ENCODE measurements at regions not wholly inside any gene's neighbourhood (a gene's known extent, or its start where the extent isn't known, plus 50 kb on each side); places are given as distances from the start of the nearest gene placed in this dataset.

DNA sequence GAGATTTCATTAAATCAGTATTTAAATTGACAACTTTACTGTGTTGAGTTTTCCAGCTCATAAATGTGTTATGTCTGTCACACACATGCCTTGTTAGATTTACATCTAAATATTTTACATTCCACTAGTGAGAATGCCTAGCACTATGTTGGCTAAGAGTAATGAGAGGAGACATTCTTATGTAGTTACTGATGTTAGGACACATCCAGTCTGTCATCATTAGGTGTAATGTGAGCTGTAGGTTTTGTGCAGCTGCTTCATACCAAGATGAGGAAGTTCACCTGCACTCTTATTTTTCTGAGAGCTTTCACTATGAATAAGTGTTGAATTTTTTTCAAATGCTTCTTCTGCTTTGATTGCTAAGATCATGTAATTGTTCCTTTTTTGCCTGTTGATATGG lies 218.0 kb upstream of the IGFBP3 start:
- Histone ChIP-seq H3K27me3 (replicated peaks in 1 of 2; ENCODE audit: control insufficient read depth in 2 of 2, extremely low read depth in 1 of 2, insufficient read depth in 2 of 2, low read length in 1 of 2) (no peaks in the 10 kb centered on the region), H3K4me1 (ENCODE audit: control insufficient read depth in 1 of 2, extremely low read depth in 1 of 2, insufficient read depth in 2 of 2, low read length in 2 of 2) (no peaks in the 10 kb centered on the region), H3K9me3 (no peaks in the 10 kb centered on the region), H3K27ac (ENCODE audit: low read length) (no peak overlapping the region), H3K4me3 (ENCODE audit: control insufficient read depth in 1 of 2, extremely low read depth in 1 of 2, low read length in 1 of 2) (no peak overlapping the region), H3K36me3 (ENCODE audit: control insufficient read depth in 2 of 2, extremely low read depth in 1 of 2, insufficient read depth in 1 of 2, low read length in 1 of 2) (no peaks in the 10 kb centered on the region)
- ATAC-seq (replicated peaks in 1 of 4): no peak
- no peaks in the 10 kb centered on the region for H3K27me3 Mint-ChIP-seq
- no peak overlapping the region for H3K27ac Mint-ChIP-seq
- H3K9me3 Mint-ChIP-seq: no peaks in the 10 kb centered on the region
- H3K36me3 Mint-ChIP-seq: no peaks in the 10 kb centered on the region
- no peak for DNase-seq
- POLR2A ChIA-PET: no interaction called here
- no peak overlapping the region for H3K4me3 Mint-ChIP-seq
- CTCF ChIA-PET: no interaction called here
- H3K4me1 Mint-ChIP-seq: no peaks in the 10 kb centered on the region

GRCh38 chr7:46137725-46138124 lies 216.7 kb upstream of the IGFBP3 start:
- H3K4me1 ChIP-seq (ENCODE audit: control insufficient read depth in 1 of 2, extremely low read depth in 1 of 2, insufficient read depth in 2 of 2, low read length in 2 of 2): no peaks in the 10 kb centered on the region
- no peaks in the 10 kb centered on the region for H3K9me3 Mint-ChIP-seq
- H3K4me1 Mint-ChIP-seq: no peaks in the 10 kb centered on the region
- H3K27ac Mint-ChIP-seq: no peak overlapping the region
- no CpG with 5 or more reads among the region's 3 CpGs for WGBS (ENCODE audit: insufficient coverage)
- no peak overlapping the region for H3K27ac ChIP-seq (ENCODE audit: low read length)
- no peaks in the 10 kb centered on the region for H3K27me3 Mint-ChIP-seq
- no peaks in the 10 kb centered on the region for H3K36me3 Mint-ChIP-seq
- ChIA-PET POLR2A (no interaction called here), CTCF (no interaction called here)
- H3K36me3 ChIP-seq (ENCODE audit: control insufficient read depth in 2 of 2, extremely low read depth in 1 of 2, insufficient read depth in 1 of 2, low read length in 1 of 2): no peaks in the 10 kb centered on the region
- H3K27me3 ChIP-seq (replicated peaks in 1 of 2; ENCODE audit: control insufficient read depth in 2 of 2, extremely low read depth in 1 of 2, insufficient read depth in 2 of 2, low read length in 1 of 2): no peaks in the 10 kb centered on the region
- no peak overlapping the region for H3K4me3 ChIP-seq (ENCODE audit: control insufficient read depth in 1 of 2, extremely low read depth in 1 of 2, low read length in 1 of 2)
- no peaks in the 10 kb centered on the region for H3K9me3 ChIP-seq
- DNase-seq (no peak), ATAC-seq (replicated peaks in 1 of 4) (no peak)
- no peak overlapping the region for H3K4me3 Mint-ChIP-seq

DNA sequence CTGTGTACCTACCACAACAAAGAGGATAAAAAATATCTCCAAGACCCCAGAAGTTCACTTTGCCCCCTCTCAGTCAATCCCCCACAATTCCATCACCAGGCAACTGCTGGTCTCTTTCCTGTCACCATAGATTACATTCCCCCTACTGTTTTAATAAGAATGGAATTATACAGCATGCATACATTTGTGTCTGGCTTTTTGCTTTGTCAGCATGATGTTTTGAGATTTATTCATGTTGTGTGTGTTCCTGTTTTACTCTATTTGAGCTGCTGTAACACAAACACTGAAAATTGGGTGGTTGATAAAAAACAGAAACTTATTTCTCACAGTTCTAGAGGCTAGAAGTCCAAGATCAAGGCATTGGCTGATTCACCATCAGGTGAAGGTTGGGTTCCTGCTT lies 214.5 kb upstream of the IGFBP3 start:
- Mint-ChIP-seq H3K4me3 (no peak overlapping the region), H3K27me3 (no peaks in the 10 kb centered on the region), H3K4me1 (no peaks in the 10 kb centered on the region), H3K9me3 (no peaks in the 10 kb centered on the region), H3K36me3 (no peaks in the 10 kb centered on the region), H3K27ac (no peak overlapping the region)
- ATAC-seq (replicated peaks in 1 of 4): no peak
- no peak overlapping the region for H3K4me3 ChIP-seq (ENCODE audit: control insufficient read depth in 1 of 2, extremely low read depth in 1 of 2, low read length in 1 of 2)
- no peak for DNase-seq
- CTCF ChIA-PET: no interaction called here
- H3K9me3 ChIP-seq: no peaks in the 10 kb centered on the region
- H3K27me3 ChIP-seq (replicated peaks in 1 of 2; ENCODE audit: control insufficient read depth in 2 of 2, extremely low read depth in 1 of 2, insufficient read depth in 2 of 2, low read length in 1 of 2): no peaks in the 10 kb centered on the region
- H3K4me1 ChIP-seq (ENCODE audit: control insufficient read depth in 1 of 2, extremely low read depth in 1 of 2, insufficient read depth in 2 of 2, low read length in 2 of 2): no peaks in the 10 kb centered on the region
- H3K27ac ChIP-seq (ENCODE audit: low read length): no peak overlapping the region
- no peaks in the 10 kb centered on the region for H3K36me3 ChIP-seq (ENCODE audit: control insufficient read depth in 2 of 2, extremely low read depth in 1 of 2, insufficient read depth in 1 of 2, low read length in 1 of 2)
- POLR2A ChIA-PET: no interaction called here

DNA sequence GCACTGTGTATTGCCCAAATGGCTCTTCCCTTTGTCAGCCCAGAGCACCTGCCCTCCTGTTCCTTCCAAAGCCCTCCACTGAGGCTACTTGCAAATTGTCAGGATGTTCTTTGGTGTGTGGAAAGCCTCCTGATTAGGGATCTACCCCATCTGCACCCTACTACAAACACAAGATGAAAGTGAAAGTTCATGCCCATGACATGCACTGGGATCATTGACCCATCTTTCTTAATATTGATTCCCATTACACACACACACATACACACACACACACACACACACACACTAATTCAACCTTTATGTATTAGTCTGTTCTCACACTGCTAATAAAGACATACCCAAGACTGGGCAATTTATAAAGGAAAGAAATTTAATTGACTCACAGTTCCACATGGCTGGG lies 213.7 kb upstream of the IGFBP3 start:
- Mint-ChIP-seq H3K9me3 (no peaks in the 10 kb centered on the region), H3K36me3 (no peaks in the 10 kb centered on the region), H3K4me3 (no peak overlapping the region), H3K4me1 (no peaks in the 10 kb centered on the region), H3K27me3 (no peaks in the 10 kb centered on the region), H3K27ac (no peak overlapping the region)
- DNase-seq (no peak), ATAC-seq (replicated peaks in 1 of 4) (no peak)
- H3K27ac ChIP-seq (ENCODE audit: low read length): no peak overlapping the region
- ChIA-PET CTCF (no interaction called here), POLR2A (no interaction called here)
- no peaks in the 10 kb centered on the region for H3K9me3 ChIP-seq
- H3K36me3 ChIP-seq (ENCODE audit: control insufficient read depth in 2 of 2, extremely low read depth in 1 of 2, insufficient read depth in 1 of 2, low read length in 1 of 2): no peaks in the 10 kb centered on the region
- no peaks in the 10 kb centered on the region for H3K4me1 ChIP-seq (ENCODE audit: control insufficient read depth in 1 of 2, extremely low read depth in 1 of 2, insufficient read depth in 2 of 2, low read length in 2 of 2)
- no peak overlapping the region for H3K4me3 ChIP-seq (ENCODE audit: control insufficient read depth in 1 of 2, extremely low read depth in 1 of 2, low read length in 1 of 2)
- H3K27me3 ChIP-seq (replicated peaks in 1 of 2; ENCODE audit: control insufficient read depth in 2 of 2, extremely low read depth in 1 of 2, insufficient read depth in 2 of 2, low read length in 1 of 2): no peaks in the 10 kb centered on the region

DNA sequence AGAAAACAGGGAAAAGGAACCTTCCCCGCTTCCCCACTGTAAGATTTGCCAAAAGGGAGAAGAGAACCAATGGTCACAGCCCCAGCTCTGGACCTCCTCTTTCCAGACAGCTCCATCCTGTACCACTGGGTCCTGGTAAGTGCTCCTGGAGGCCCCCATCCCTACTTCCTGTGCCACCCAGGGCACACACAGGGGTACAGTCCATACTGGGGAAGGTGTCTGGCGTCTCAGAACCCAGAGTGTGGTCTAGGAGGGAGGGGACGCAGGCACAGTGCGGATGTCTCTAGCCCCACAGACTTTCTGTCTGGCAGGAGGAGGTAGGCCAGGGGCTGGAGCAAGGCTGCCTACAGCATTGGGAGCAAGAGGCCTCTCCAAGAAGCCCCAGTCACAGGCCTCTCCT lies 213.3 kb upstream of the IGFBP3 start:
- Histone ChIP-seq H3K4me1 (ENCODE audit: control insufficient read depth in 1 of 2, extremely low read depth in 1 of 2, insufficient read depth in 2 of 2, low read length in 2 of 2) (no peaks in the 10 kb centered on the region), H3K27me3 (replicated peaks in 1 of 2; ENCODE audit: control insufficient read depth in 2 of 2, extremely low read depth in 1 of 2, insufficient read depth in 2 of 2, low read length in 1 of 2) (no peaks in the 10 kb centered on the region), H3K9me3 (no peaks in the 10 kb centered on the region), H3K36me3 (ENCODE audit: control insufficient read depth in 2 of 2, extremely low read depth in 1 of 2, insufficient read depth in 1 of 2, low read length in 1 of 2) (no peaks in the 10 kb centered on the region), H3K27ac (ENCODE audit: low read length) (no peak overlapping the region), H3K4me3 (ENCODE audit: control insufficient read depth in 1 of 2, extremely low read depth in 1 of 2, low read length in 1 of 2) (no peak overlapping the region)
- no peak for ATAC-seq (replicated peaks in 1 of 4)
- no peaks in the 10 kb centered on the region for H3K27me3 Mint-ChIP-seq
- no peak overlapping the region for H3K27ac Mint-ChIP-seq
- POLR2A ChIA-PET: no interaction called here
- CTCF ChIA-PET: no interaction called here
- H3K9me3 Mint-ChIP-seq: no peaks in the 10 kb centered on the region
- WGBS (ENCODE audit: insufficient coverage): 81% methylated on average over 4 of the region's 4 CpGs
- H3K4me3 Mint-ChIP-seq: no peak overlapping the region
- no peak for DNase-seq
- H3K36me3 Mint-ChIP-seq: no peaks in the 10 kb centered on the region
- H3K4me1 Mint-ChIP-seq: no peaks in the 10 kb centered on the region

- H3K9me3 Mint-ChIP-seq: no peaks in the 10 kb centered on the region
- CTCF ChIA-PET: no interaction called here
- 90% methylated on average over 3 of the region's 3 CpGs for WGBS (ENCODE audit: insufficient coverage)
- POLR2A ChIA-PET: no interaction called here
- no peaks in the 10 kb centered on the region for H3K9me3 ChIP-seq
- H3K27ac ChIP-seq (ENCODE audit: low read length): no peak overlapping the region
- H3K36me3 Mint-ChIP-seq: no peaks in the 10 kb centered on the region
- H3K27me3 Mint-ChIP-seq: no peaks in the 10 kb centered on the region
- H3K27me3 ChIP-seq (replicated peaks in 1 of 2; ENCODE audit: control insufficient read depth in 2 of 2, extremely low read depth in 1 of 2, insufficient read depth in 2 of 2, low read length in 1 of 2): no peaks in the 10 kb centered on the region
- no peak for DNase-seq
- no peak for ATAC-seq (replicated peaks in 1 of 4)
- no peak overlapping the region for H3K4me3 ChIP-seq (ENCODE audit: control insufficient read depth in 1 of 2, extremely low read depth in 1 of 2, low read length in 1 of 2)
- no peaks in the 10 kb centered on the region for H3K4me1 ChIP-seq (ENCODE audit: control insufficient read depth in 1 of 2, extremely low read depth in 1 of 2, insufficient read depth in 2 of 2, low read length in 2 of 2)
- no peak overlapping the region for H3K27ac Mint-ChIP-seq
- no peak overlapping the region for H3K4me3 Mint-ChIP-seq
- no peaks in the 10 kb centered on the region for H3K4me1 Mint-ChIP-seq
- H3K36me3 ChIP-seq (ENCODE audit: control insufficient read depth in 2 of 2, extremely low read depth in 1 of 2, insufficient read depth in 1 of 2, low read length in 1 of 2): no peaks in the 10 kb centered on the region
Observed at GRCh38 chr7:46133751-46134150, 212.7 kb upstream of the IGFBP3 start.

- H3K27me3 Mint-ChIP-seq: no peaks in the 10 kb centered on the region
- H3K9me3 ChIP-seq: no peaks in the 10 kb centered on the region
- ChIA-PET POLR2A (no interaction called here), CTCF (no interaction called here)
- H3K36me3 Mint-ChIP-seq: no peaks in the 10 kb centered on the region
- ATAC-seq (replicated peaks in 1 of 4): no peak
- no peaks in the 10 kb centered on the region for H3K4me1 Mint-ChIP-seq
- H3K4me3 ChIP-seq (ENCODE audit: control insufficient read depth in 1 of 2, extremely low read depth in 1 of 2, low read length in 1 of 2): no peak overlapping the region
- DNase-seq: no peak
- no peaks in the 10 kb centered on the region for H3K27me3 ChIP-seq (replicated peaks in 1 of 2; ENCODE audit: control insufficient read depth in 2 of 2, extremely low read depth in 1 of 2, insufficient read depth in 2 of 2, low read length in 1 of 2)
- H3K27ac ChIP-seq (ENCODE audit: low read length): no peak overlapping the region
- no peaks in the 10 kb centered on the region for H3K9me3 Mint-ChIP-seq
- no CpG with 5 or more reads among the region's 6 CpGs for whole genome bisulfite sequencing (ENCODE audit: insufficient coverage)
- no peaks in the 10 kb centered on the region for H3K4me1 ChIP-seq (ENCODE audit: control insufficient read depth in 1 of 2, extremely low read depth in 1 of 2, insufficient read depth in 2 of 2, low read length in 2 of 2)
- no peak overlapping the region for H3K4me3 Mint-ChIP-seq
- no peaks in the 10 kb centered on the region for H3K36me3 ChIP-seq (ENCODE audit: control insufficient read depth in 2 of 2, extremely low read depth in 1 of 2, insufficient read depth in 1 of 2, low read length in 1 of 2)
- no peak overlapping the region for H3K27ac Mint-ChIP-seq
Observed at GRCh38 chr7:46133072-46133471, 212.0 kb upstream of the IGFBP3 start.

All from T-cell (primary cell).